D341Med (cell line): ENCODE measurements at regions not wholly inside any gene's neighbourhood (a gene's known extent, or its start where the extent isn't known, plus 50 kb on each side); places are given as distances from the start of the nearest gene placed in this dataset.

Experiments
- DNase-seq: peaks from one replicate; pipeline ENCODE4 v3.0.0; 2012; ENCODE audit warnings: low spot score

GRCh38 chr10:123527151-123527550 lies 139.0 kb upstream of the GPR26 start:
- no peak for DNase-seq

GRCh38 chr10:123529146-123529760 lies 136.9 kb upstream of the GPR26 start:
- no peak for DNase-seq

GRCh38 chr10:123530166-123530870 lies 135.8 kb upstream of the GPR26 start:
- no peak for DNase-seq

GRCh38 chr10:123535386-123535785 lies 130.8 kb upstream of the GPR26 start:
- DNase-seq = no peak

- DNase-seq = no peak
Observed at GRCh38 chr10:123536176-123536845, 129.8 kb upstream of the GPR26 start.

GRCh38 chr10:123537188-123537961 lies 128.8 kb upstream of the GPR26 start:
- DNase-seq = no peak

- no peak for DNase-seq
Observed at GRCh38 chr10:123538401-123539320, 127.5 kb upstream of the GPR26 start.

- DNase-seq = no peak
Observed at GRCh38 chr10:123544986-123545385, 121.2 kb upstream of the GPR26 start.

GRCh38 chr10:123548770-123549169 lies 117.4 kb upstream of the GPR26 start:
- DNase-seq = no peak

GRCh38 chr10:123549761-123550454 lies 116.2 kb upstream of the GPR26 start:
- no peak for DNase-seq

- DNase-seq = no peak
Observed at GRCh38 chr10:123550675-123551096, 115.5 kb upstream of the GPR26 start.

- no peak for DNase-seq
Observed at GRCh38 chr10:123551259-123551658, 114.9 kb upstream of the GPR26 start.

GRCh38 chr10:123552760-123553554 lies 113.2 kb upstream of the GPR26 start:
- DNase-seq = no peak

- DNase-seq = no peak
Observed at GRCh38 chr10:123553810-123554430, 112.2 kb upstream of the GPR26 start.

GRCh38 chr10:123554656-123555055 lies 111.5 kb upstream of the GPR26 start:
- no peak for DNase-seq

- DNase-seq = no peak
Observed at GRCh38 chr10:123555616-123556015, 110.5 kb upstream of the GPR26 start.

GRCh38 chr10:123556049-123556448 lies 110.1 kb upstream of the GPR26 start:
- DNase-seq = no peak

GRCh38 chr10:123556736-123557135 lies 109.4 kb upstream of the GPR26 start:
- no peak for DNase-seq

GRCh38 chr10:123557366-123558108 lies 108.6 kb upstream of the GPR26 start:
- DNase-seq = no peak
